ENCODE measurements at regions not wholly inside any gene's neighbourhood (a gene's known extent, or its start where the extent isn't known, plus 50 kb on each side); places are given as distances from the start of the nearest gene placed in this dataset.
A peak's percentile ranks its signal among the peaks of the same experiment; 100 is the strongest.

DNA sequence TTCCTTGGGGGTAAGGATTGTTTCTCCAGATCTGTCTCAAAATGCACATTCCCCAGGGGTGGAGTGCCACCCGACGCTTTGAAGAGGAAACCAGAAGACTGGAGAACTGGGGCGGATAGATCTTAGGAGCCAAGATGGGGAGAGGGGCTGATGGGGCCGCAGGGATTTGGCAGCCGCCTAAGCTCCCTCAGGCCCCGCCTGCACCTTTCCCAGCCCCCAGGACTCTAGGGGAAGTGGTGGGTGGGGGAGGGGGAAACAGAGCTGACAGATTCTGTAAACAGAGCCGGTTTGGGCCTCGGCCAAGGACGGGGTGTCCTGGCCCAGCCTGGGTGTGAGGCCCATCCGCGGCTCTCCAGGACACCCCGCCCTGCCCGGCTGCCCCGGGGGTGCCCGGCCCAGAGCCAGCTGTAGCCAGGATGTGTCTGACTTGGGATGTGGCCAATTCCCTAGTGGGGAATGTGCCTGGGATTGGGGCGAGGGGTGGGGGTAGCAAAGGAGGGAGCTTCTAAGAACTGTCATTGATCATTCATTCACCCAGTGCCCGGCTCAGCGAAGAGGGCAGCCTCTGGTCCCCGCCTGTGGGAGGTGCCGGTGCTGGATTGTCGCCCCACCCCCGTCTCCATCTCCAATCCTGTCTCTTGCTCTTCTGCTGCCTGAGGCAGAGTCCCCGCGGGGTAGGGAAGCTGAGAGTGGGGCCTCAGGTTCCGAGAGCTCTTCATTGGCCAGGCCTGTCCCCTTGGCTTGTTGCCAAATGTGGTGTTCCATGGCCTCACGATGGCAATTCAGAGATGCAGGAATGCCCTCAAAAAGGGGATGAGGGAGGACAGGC, 54.8 kb upstream of the CDKN2AIPNL start (continued):
- TF ChIP-seq ZHX1 (conservative IDR thresholded peaks at IDR 0.05; ENCODE audit: low read length) = no peak
- peak; percentile 87 for TF ChIP-seq ZNF395 (CRISPR knock-in tag; IDR thresholded peaks at IDR 0.05)
- no peak for TF ChIP-seq ZNF696 (CRISPR knock-in tag; conservative IDR thresholded peaks at IDR 0.05)
- TF ChIP-seq TBL1XR1 (IDR thresholded peaks at IDR 0.05; ENCODE audit: low read length in 2 of 2) = no peak; a peak in 1 of 4 replicates
- no peak for TF ChIP-seq ZNF253 (CRISPR knock-in tag; conservative IDR thresholded peaks at IDR 0.05)
- TF ChIP-seq, protein P1, sequence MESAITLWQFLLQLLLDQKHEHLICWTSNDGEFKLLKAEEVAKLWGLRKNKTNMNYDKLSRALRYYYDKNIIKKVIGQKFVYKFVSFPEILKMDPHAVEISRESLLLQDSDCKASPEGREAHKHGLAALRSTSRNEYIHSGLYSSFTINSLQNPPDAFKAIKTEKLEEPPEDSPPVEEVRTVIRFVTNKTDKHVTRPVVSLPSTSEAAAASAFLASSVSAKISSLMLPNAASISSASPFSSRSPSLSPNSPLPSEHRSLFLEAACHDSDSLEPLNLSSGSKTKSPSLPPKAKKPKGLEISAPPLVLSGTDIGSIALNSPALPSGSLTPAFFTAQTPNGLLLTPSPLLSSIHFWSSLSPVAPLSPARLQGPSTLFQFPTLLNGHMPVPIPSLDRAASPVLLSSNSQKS (CRISPR knock-in tag; IDR thresholded peaks at IDR 0.05) = no peak
- no peak for TF ChIP-seq TAL1 (IDR thresholded peaks at IDR 0.05)
- peak in 1 of 2 experiments; percentile 52; a peak in 1 of 4 replicates for TF ChIP-seq SIN3A (IDR thresholded peaks at IDR 0.05; ENCODE audit: borderline replicate concordance in 2 of 2, control insufficient read depth in 1 of 2, low read depth in 2 of 2, low read length in 2 of 2)
- TF ChIP-seq, protein P2, sequence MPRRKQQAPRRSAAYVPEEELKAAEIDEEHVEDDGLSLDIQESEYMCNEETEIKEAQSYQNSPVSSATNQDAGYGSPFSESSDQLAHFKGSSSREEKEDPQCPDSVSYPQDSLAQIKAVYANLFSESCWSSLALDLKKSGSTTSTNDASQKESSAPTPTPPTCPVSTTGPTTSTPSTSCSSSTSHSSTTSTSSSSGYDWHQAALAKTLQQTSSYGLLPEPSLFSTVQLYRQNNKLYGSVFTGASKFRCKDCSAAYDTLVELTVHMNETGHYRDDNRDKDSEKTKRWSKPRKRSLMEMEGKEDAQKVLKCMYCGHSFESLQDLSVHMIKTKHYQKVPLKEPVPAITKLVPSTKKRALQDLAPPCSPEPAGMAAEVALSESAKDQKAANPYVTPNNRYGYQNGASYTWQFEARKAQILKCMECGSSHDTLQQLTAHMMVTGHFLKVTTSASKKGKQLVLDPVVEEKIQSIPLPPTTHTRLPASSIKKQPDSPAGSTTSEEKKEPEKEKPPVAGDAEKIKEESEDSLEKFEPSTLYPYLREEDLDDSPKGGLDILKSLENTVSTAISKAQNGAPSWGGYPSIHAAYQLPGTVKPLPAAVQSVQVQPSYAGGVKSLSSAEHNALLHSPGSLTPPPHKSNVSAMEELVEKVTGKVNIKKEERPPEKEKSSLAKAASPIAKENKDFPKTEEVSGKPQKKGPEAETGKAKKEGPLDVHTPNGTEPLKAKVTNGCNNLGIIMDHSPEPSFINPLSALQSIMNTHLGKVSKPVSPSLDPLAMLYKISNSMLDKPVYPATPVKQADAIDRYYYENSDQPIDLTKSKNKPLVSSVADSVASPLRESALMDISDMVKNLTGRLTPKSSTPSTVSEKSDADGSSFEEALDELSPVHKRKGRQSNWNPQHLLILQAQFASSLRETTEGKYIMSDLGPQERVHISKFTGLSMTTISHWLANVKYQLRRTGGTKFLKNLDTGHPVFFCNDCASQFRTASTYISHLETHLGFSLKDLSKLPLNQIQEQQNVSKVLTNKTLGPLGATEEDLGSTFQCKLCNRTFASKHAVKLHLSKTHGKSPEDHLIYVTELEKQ (CRISPR knock-in tag; IDR thresholded peaks at IDR 0.05) = no peak
- TF ChIP-seq RUNX1 (IDR thresholded peaks at IDR 0.05; ENCODE audit: low read depth) = no peak
- TF ChIP-seq, protein P3, sequence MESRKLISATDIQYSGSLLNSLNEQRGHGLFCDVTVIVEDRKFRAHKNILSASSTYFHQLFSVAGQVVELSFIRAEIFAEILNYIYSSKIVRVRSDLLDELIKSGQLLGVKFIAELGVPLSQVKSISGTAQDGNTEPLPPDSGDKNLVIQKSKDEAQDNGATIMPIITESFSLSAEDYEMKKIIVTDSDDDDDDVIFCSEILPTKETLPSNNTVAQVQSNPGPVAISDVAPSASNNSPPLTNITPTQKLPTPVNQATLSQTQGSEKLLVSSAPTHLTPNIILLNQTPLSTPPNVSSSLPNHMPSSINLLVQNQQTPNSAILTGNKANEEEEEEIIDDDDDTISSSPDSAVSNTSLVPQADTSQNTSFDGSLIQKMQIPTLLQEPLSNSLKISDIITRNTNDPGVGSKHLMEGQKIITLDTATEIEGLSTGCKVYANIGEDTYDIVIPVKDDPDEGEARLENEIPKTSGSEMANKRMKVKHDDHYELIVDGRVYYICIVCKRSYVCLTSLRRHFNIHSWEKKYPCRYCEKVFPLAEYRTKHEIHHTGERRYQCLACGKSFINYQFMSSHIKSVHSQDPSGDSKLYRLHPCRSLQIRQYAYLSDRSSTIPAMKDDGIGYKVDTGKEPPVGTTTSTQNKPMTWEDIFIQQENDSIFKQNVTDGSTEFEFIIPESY (CRISPR knock-in tag; IDR thresholded peaks at IDR 0.05) = no peak
- TF ChIP-seq CBFA2T3 (IDR thresholded peaks at IDR 0.05) = no peak
- TF ChIP-seq ATF1 (CRISPR knock-in tag; IDR thresholded peaks at IDR 0.05) = no peak
- peak; percentile 20; the same call in 1 of the 2 replicates for TF ChIP-seq ATF1 (tag; IDR thresholded peaks at IDR 0.05)
- TF ChIP-seq SRSF7 (optimal IDR thresholded peaks at IDR 0.05; ENCODE audit: low read depth, low read length) = no peak
- no peak for TF ChIP-seq KLF13 (tag; IDR thresholded peaks at IDR 0.05; ENCODE audit: borderline replicate concordance, low read depth)
- no peak for TF ChIP-seq POLR3A (IDR thresholded peaks at IDR 0.05; ENCODE audit: borderline replicate concordance, extremely low read depth, insufficient read depth, insufficient read length)

Data from K562 (cell line).